ENCODE measurements at regions not wholly inside any gene's neighbourhood (a gene's known extent, or its start where the extent isn't known, plus 50 kb on each side); places are given as distances from the start of the nearest gene placed in this dataset.

- TF ChIP-seq ZBTB33 (IDR thresholded peaks at IDR 0.05; ENCODE audit: extremely low read depth, insufficient replicate concordance, low read length): no peak
Measured at GRCh38 chrX:141415889-141416288, 168.6 kb downstream of the SPANXA1 start (continued).

GRCh38 chrX:141405853-141406492, 163.7 kb upstream of the SPANXC start:
- Histone ChIP-seq H3K36me3 (ENCODE audit: control insufficient read depth in 1 of 2, insufficient read depth in 2 of 2, low read length in 2 of 2) (no peaks in the 10 kb centered on the region), H3K4me2 (ENCODE audit: low read length) (no peak overlapping the region), H3K4me3 (replicated peaks in 1 of 2; ENCODE audit: low read depth in 1 of 2, low read length in 2 of 2) (no peak overlapping the region), H3K27ac (ENCODE audit: low read depth, low read length) (no peak overlapping the region), H4K20me1 (ENCODE audit: insufficient read depth) (no peaks in the 10 kb centered on the region), H2AFZ (ENCODE audit: low read depth, low read length, poor library complexity, severe bottlenecking) (no peak overlapping the region), H3K79me2 (ENCODE audit: insufficient read depth, low read length) (no peaks in the 10 kb centered on the region), H3K9me2 (ENCODE audit: insufficient read depth) (no peaks in the 10 kb centered on the region), H3K9ac (ENCODE audit: low read length) (no peak overlapping the region), H3K9me3 (ENCODE audit: control insufficient read depth in 1 of 2, insufficient read depth in 1 of 2, low read depth in 1 of 2, low read length in 2 of 2) (no peaks in the 10 kb centered on the region), H3K4me1 (ENCODE audit: control insufficient read depth in 1 of 2, insufficient read depth in 2 of 2, low read length in 2 of 2) (no peaks in the 10 kb centered on the region), H3K27me3 (ENCODE audit: insufficient read depth, low read length) (no peaks in the 10 kb centered on the region)
- DNase-seq (ENCODE audit: low read depth, low spot score): no peak
- no TSS peak for BruUV-seq (replicated peaks)
- ChIA-PET POLR2A (no interaction called here), CTCF (no interaction called here), RAD21 (ENCODE audit: low non-redundant PET in 1 of 2, low total read pairs in 2 of 2, uncharacterized antibody in 2 of 2, unreplicated experiment in 2 of 2) (no interaction called here)
- intact Hi-C loops (cut with micrococcal nuclease): no loop called here
- ATAC-seq: no peak
- TF ChIP-seq ATF3 (IDR thresholded peaks at IDR 0.05) (no peak), JUND (IDR thresholded peaks at IDR 0.05) (no peak), ZBTB33 (IDR thresholded peaks at IDR 0.05; ENCODE audit: extremely low read depth, insufficient replicate concordance, low read length) (no peak), FOSL1 (IDR thresholded peaks at IDR 0.05; ENCODE audit: low read depth) (0 out of 2 replicates have a peak, but pooled peaks have one; percentile 17), CTCF (IDR thresholded peaks at IDR 0.05 in 2 of 3, conservative IDR thresholded peaks at IDR 0.05 in 1 of 3; ENCODE audit: borderline replicate concordance in 1 of 3, insufficient read depth in 1 of 3, low read depth in 2 of 3, low read length in 2 of 3) (no peak), TCF7L2 (IDR thresholded peaks at IDR 0.05; ENCODE audit: borderline replicate concordance, extremely low read depth, insufficient read depth, insufficient read length) (peak; percentile 93), SP1 (IDR thresholded peaks at IDR 0.05; ENCODE audit: low read depth) (peak; percentile 23; the same call in 1 of the 2 replicates), POLR2A (IDR thresholded peaks at IDR 0.05; ENCODE audit: borderline replicate concordance, extremely low read depth, insufficient read depth, insufficient read length) (no peak), ZFX (IDR thresholded peaks at IDR 0.05) (no peak), REST (IDR thresholded peaks at IDR 0.05; ENCODE audit: low read depth) (no peak), ZNF274 (IDR thresholded peaks at IDR 0.05; ENCODE audit: low read depth, low read length) (no peak), CEBPB (IDR thresholded peaks at IDR 0.05; ENCODE audit: low read depth) (no peak)
